NCI-H1092 (cell line): ENCODE measurements at regions not wholly inside any gene's neighbourhood (a gene's known extent, or its start where the extent isn't known, plus 50 kb on each side); places are given as distances from the start of the nearest gene placed in this dataset.
A peak's percentile ranks its signal among the peaks of the same experiment; 100 is the strongest.

Experiments used
- DNase-seq: peaks from one replicate; lab custom pipeline; 2025; lab: John Stamatoyannopoulos, UW

DNA sequence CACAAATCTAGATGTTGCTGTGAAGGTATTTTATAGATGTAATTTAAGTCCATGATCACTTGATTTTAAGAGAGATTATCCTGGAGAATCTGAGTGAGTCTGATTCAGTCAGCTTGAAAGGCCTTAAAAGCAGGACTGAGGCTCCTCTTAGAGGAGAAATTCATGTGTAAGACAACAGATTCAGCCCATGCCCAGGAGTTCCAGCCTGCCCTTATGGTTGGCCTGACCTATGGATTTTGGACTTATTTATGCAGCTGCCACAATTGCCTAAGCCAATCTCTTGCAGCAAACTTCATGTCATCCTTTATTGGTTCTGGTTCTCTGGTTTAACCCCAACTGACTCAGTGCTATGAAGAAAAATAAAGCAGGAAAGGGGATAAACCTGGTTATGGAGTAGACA is 296.5 kb upstream of the RASGRP1 start:
- DNase-seq: no peak

DNA sequence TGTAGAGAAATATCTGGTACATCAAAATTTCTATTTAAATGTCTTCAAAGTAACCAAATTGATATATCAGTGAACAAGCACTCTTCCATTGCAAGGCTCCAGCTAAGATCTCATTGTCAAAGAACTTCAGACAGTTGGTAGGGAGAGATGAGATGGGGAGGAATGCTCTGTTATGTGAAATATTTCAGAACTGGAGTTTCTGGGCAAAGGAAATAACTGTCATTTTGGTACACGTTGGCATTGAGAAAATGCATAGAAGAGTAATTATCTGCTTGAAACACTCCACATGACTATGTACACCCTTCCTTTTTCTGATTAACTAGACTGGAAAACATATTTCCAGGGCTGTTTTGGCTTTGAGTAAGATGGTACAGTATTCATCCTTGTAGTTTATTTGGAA is 297.5 kb upstream of the RASGRP1 start:
- no peak for DNase-seq

- no peak for DNase-seq
Measured at GRCh38 chr15:38863381-38863780, 298.8 kb upstream of the RASGRP1 start.

DNA sequence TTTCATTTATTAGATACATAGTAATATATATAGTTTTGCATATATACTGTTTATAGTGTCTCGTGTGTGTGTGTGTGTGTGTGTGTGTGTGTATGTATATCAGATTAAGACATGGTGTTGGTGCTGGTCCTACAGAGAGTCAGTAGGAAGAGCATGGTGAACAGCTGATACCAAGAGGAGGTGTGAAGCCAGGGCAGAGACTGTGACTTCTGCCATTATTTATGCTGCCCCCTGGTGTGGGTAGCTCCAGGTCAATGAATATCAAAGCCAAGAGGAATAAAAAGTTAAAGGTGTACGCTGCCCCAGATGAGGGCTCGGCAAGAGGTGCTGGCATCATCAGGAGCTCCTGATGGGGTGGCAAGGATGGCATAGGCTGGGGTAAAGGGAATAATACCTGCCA is 299.5 kb upstream of the RASGRP1 start:
- DNase-seq: no peak

- DNase-seq: no peak
Measured at GRCh38 chr15:38864827-38865581, 300.4 kb upstream of the RASGRP1 start.

- DNase-seq: no peak
Measured at GRCh38 chr15:38867556-38867955, 302.9 kb upstream of the RASGRP1 start.

GRCh38 chr15:38868326-38869114 is 303.9 kb upstream of the RASGRP1 start:
- DNase-seq: no peak

DNA sequence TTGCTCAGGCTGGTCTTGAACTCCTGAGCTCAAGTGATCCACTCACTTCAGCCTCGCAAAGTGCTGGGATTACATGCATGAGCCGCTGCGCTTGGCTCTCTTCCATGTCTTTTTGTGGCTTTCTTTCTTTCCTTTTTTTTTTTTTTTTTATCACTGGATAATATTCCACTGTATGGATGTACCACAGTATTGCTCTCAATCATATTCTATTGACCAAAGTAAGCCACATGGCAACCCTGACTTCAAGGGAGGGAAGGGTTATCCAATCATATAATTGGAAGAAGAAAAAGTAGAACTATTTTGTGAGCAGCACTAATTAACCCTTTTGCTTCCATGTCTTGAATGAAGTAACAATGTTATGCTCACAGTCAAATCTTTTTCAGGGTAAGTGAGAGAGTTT is 307.0 kb upstream of the RASGRP1 start:
- no peak for DNase-seq

- no peak for DNase-seq
Measured at GRCh38 chr15:38872732-38873131, 308.1 kb upstream of the RASGRP1 start.

- no peak for DNase-seq
Measured at GRCh38 chr15:38873158-38873557, 308.5 kb upstream of the RASGRP1 start.

DNA sequence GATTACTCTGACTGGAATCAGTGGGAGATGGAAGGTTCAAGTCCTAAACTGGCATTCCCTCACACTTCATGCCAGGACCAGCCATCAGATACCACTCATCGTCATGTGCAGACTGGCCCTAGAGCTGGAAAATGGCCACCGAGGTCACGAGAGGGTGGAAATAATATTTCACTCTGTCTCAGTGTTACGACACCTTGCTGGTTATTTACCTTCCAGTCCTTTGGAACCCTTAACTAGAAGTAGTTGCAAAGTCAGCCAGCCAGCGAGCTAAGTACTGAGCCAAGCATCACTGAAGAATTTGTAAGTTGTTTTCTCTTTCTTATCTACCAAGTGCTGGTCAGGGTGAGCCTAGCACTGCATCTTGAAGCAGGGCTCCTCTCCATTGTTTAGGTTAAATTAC is 309.9 kb upstream of the RASGRP1 start:
- no peak for DNase-seq

GRCh38 chr15:38876211-38876610 is 311.6 kb upstream of the RASGRP1 start:
- DNase-seq: no peak

- DNase-seq: no peak
Measured at GRCh38 chr15:38876621-38877020, 312.0 kb upstream of the RASGRP1 start.

- no peak for DNase-seq
Measured at GRCh38 chr15:38877471-38877870, 312.9 kb upstream of the RASGRP1 start.

GRCh38 chr15:38878026-38878425 is 313.4 kb upstream of the RASGRP1 start:
- DNase-seq: no peak

DNA sequence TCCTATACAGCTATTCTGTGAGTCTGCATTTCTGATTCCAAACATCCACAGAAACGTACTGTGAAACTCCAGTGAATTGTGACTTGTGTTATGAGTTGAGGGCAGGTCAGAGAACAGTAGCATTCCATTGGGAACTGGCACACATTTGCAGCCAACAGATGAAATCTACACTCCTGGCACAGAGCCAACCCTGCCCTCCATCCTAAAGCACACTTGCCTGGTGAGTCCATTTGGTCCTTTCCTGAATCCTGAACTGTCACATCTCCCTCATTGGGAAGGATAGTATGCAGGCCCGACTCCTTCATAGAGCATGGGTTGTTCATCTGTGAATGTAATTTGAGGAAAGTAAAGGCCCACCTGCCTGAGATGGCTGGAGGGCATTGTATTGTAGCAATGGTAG is 314.3 kb upstream of the RASGRP1 start:
- peak; percentile 0 for DNase-seq

DNA sequence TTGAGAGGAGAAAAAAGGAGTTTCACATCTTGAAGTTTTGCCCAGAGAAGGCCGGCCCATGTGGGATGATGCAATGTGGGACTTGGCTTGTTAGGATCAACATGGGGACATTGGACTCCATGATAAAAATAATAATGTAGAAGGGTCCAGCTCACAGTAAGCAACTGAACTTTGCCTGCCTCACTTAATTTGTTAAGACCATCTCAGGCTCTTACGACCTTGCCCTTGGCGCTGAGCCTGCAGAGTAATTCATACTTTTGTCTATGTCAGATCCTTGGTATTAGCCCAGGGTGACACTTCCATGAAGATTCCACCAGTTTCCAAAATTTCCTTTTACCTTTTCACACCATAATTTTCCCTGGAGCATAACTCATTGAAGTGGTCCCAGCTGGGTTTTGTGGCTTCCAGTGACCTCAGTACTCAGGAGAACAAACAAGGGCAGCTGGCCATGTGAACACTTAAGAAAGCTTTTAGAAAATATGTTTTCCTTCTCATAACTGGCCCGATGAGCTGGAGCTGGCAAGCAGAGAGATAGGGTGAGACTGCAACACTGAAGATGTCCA is 315.4 kb upstream of the RASGRP1 start:
- no peak for DNase-seq

- no peak for DNase-seq
Measured at GRCh38 chr15:38882221-38882620, 317.6 kb upstream of the RASGRP1 start.

GRCh38 chr15:38883987-38884386 is 319.4 kb upstream of the RASGRP1 start:
- no peak for DNase-seq

- DNase-seq: no peak
Measured at GRCh38 chr15:38885001-38885400, 320.4 kb upstream of the RASGRP1 start.

GRCh38 chr15:38885471-38885952 is 320.9 kb upstream of the RASGRP1 start:
- no peak for DNase-seq

GRCh38 chr15:38886315-38887163 is 321.9 kb upstream of the RASGRP1 start:
- DNase-seq: no peak
